ENCODE measurements at regions not wholly inside any gene's neighbourhood (a gene's known extent, or its start where the extent isn't known, plus 50 kb on each side); places are given as distances from the start of the nearest gene placed in this dataset.
"Not testable (repeated sequence)": the region's sequence is repeated elsewhere in the genome, so short reads cannot be mapped to it uniquely, and the experiment has no call there.

DNA sequence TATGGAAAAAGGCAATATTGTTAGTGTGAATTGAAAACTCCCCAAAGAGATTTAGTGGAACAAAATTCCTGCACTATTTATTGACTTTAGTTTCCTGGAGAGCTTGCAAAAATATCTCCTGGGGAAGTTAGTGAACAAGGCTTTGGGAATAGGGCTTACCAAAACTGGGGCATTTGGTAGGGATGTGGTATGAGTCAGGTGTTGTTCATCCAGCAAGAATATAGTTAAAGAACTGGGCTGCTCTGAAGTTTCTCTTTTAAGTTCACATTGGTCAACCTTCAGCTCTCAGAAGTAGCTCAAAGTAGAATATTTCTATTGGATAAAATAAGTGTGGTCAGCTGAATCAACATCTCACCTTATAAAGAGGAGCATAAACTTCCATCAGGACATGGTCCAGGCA lies 185.0 kb downstream of the CPE start:
- intact Hi-C loops (cut with DNase I), result no loop called here
- Histone ChIP-seq H3K9me3 (no peaks in the 10 kb centered on the region), H3K4me1 (no peaks in the 10 kb centered on the region), H3K36me3 (replicated peaks in 1 of 2; ENCODE audit: insufficient read depth in 1 of 2, low read depth in 2 of 2) (no peaks in the 10 kb centered on the region), H3K27ac (no peak overlapping the region), H3K4me3 (no peak overlapping the region), H3K27me3 (no peaks in the 10 kb centered on the region)
- ATAC-seq (no peak), DNase-seq (no peak)
- TF ChIP-seq POLR2A (IDR thresholded peaks at IDR 0.05), result no peak
- TF ChIP-seq, protein P1, sequence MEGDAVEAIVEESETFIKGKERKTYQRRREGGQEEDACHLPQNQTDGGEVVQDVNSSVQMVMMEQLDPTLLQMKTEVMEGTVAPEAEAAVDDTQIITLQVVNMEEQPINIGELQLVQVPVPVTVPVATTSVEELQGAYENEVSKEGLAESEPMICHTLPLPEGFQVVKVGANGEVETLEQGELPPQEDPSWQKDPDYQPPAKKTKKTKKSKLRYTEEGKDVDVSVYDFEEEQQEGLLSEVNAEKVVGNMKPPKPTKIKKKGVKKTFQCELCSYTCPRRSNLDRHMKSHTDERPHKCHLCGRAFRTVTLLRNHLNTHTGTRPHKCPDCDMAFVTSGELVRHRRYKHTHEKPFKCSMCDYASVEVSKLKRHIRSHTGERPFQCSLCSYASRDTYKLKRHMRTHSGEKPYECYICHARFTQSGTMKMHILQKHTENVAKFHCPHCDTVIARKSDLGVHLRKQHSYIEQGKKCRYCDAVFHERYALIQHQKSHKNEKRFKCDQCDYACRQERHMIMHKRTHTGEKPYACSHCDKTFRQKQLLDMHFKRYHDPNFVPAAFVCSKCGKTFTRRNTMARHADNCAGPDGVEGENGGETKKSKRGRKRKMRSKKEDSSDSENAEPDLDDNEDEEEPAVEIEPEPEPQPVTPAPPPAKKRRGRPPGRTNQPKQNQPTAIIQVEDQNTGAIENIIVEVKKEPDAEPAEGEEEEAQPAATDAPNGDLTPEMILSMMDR (IDR thresholded peaks at IDR 0.05), result no peak

DNA sequence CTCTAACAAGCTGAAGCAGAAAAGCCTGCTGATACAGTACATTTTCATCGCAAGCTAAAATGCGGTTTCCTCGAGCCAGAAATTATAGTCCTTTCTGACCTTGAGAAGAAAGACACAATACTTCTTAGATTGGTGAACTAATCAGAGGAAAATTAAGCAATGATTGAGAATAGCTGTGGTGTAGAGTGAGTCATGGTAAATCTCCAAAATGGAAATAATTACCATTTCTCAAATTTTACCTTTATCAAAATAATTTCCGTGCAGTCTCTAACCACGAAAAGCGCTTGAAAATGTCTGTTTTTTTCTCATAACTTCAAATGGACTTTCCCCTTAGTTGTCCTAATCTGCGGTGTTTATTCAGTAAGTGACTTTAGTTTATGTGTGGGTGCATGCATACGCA lies 190.2 kb downstream of the CPE start:
- no peak for ATAC-seq
- TF ChIP-seq POLR2A (IDR thresholded peaks at IDR 0.05), result no peak
- TF ChIP-seq, protein P1 (IDR thresholded peaks at IDR 0.05), result no peak
- H3K4me1 ChIP-seq, result no peaks in the 10 kb centered on the region
- H3K27me3 ChIP-seq, result no peaks in the 10 kb centered on the region
- intact Hi-C loops (cut with DNase I), result no loop called here
- no peak overlapping the region for H3K4me3 ChIP-seq
- no peaks in the 10 kb centered on the region for H3K36me3 ChIP-seq (replicated peaks in 1 of 2; ENCODE audit: insufficient read depth in 1 of 2, low read depth in 2 of 2)
- no peak overlapping the region for H3K27ac ChIP-seq
- DNase-seq, result no peak
- WGBS, 2 donors, result 76 to 94% methylated on average over 8 of the region's 8 CpGs
- H3K9me3 ChIP-seq, result no peaks in the 10 kb centered on the region

DNA sequence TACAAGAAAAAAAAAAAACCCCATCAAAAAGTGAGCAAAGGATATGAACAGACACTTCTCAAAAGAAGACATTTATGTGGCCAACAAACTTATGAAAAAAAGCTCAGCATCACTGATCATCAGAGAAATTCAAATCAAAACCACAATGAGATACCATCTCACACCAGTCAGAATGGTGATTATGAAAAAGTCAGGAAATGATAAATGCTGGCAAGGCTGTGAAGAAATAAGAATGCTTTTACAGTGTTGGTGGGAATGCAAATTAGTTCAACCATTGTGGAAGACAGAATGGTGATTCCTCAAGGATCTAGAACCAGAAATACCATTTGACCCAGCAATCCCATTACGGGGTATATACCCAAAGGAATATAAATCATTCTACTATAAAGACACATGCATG lies 192.7 kb downstream of the CPE start:
- H3K27ac ChIP-seq; H3K4me3 ChIP-seq; H3K4me1 ChIP-seq; DNase-seq; intact Hi-C loops (cut with DNase I); H3K27me3 ChIP-seq; H3K36me3 ChIP-seq (replicated peaks in 1 of 2; ENCODE audit: insufficient read depth in 1 of 2, low read depth in 2 of 2); H3K9me3 ChIP-seq; ATAC-seq: not testable (repeated sequence)
- WGBS, 2 donors, result 93 to 95% methylated on average over 1 of the region's 1 CpG

DNA sequence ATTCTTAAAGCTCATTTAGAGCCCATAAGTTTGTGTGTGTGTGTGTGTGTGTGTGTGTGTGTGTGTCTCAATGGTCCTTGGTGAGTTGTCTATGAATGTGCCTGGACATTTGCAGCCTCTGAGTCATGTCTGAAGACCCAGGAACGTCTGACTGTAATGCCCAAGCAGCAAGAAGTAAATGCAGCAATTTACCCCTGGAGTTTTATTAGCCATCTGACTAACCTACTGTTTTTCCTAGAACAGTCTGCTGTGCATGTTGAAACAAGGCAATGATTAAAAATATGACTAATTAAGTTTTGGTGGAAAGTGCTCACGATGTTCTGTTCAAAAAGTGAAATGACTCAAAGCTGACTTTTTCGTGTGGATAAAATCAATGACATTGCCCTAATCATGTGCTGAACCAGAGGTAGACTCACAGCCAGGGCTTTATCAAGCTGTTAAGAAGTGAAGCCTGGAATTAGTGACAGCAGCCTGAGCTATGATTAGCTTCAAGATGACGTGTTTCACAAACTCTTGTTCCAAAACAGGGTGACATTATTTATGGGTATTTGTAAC lies 201.6 kb downstream of the CPE start:
- intact Hi-C loops (cut with DNase I), result no loop called here
- peak; percentile 66 for ATAC-seq

DNA sequence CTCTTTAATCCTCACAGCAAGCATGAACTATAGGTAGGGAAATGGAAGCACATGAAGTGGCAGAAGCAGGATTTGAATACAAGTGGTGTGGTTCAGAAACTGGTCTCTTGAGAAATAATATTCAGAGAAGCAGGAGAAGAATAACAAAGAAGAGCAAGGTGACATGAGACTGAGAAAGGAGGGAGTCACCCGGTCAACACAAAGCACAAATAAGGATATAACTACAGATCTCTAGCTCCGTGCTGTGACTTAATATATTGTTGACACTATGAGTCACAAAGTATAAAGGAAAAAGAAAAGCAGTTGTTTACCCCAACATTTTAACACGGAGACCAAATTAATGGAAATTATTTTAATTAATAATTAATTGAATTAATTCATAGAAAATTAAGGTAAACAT lies 204.5 kb downstream of the CPE start:
- ATAC-seq (no peak), DNase-seq (no peak)
- Histone ChIP-seq H3K4me1 (peaks cover 8% of the 10 kb centered on the region), H3K36me3 (replicated peaks in 1 of 2; ENCODE audit: insufficient read depth in 1 of 2, low read depth in 2 of 2) (no peaks in the 10 kb centered on the region), H3K27ac (no peak overlapping the region), H3K9me3 (no peaks in the 10 kb centered on the region), H3K4me3 (no peak overlapping the region), H3K27me3 (no peaks in the 10 kb centered on the region)
- intact Hi-C loops (cut with DNase I), result no loop called here
- TF ChIP-seq, protein P1 (IDR thresholded peaks at IDR 0.05), result no peak
- TF ChIP-seq POLR2A (IDR thresholded peaks at IDR 0.05), result no peak
- 80 to 89% methylated on average over 3 of the region's 3 CpGs for WGBS, 2 donors

More for the DNA sequence above, 201.6 kb downstream of the CPE start:
- peaks cover 8% of the 10 kb centered on the region for H3K4me1 ChIP-seq
- peak overlapping the region in 2 of 4 donors; percentile 26 to 30 for H3K27ac ChIP-seq
- H3K9me3 ChIP-seq, result no peaks in the 10 kb centered on the region
- TF ChIP-seq, protein P1 (IDR thresholded peaks at IDR 0.05), result no peak
- TF ChIP-seq POLR2A (IDR thresholded peaks at IDR 0.05), result no peak
- 0 to 14% methylated on average over 4 of the region's 4 CpGs for WGBS, 2 donors
- H3K36me3 ChIP-seq (replicated peaks in 1 of 2; ENCODE audit: insufficient read depth in 1 of 2, low read depth in 2 of 2), result no peaks in the 10 kb centered on the region
- DNase-seq, result peak in 2 of 4 donors; percentile 13 to 17
- no peak overlapping the region for H3K4me3 ChIP-seq
- no peaks in the 10 kb centered on the region for H3K27me3 ChIP-seq
